GM19025 (cell line): ENCODE measurements at regions not wholly inside any gene's neighbourhood (a gene's known extent, or its start where the extent isn't known, plus 50 kb on each side); places are given as distances from the start of the nearest gene placed in this dataset.
"Not testable (repeated sequence)": the region's sequence is repeated elsewhere in the genome, so short reads cannot be mapped to it uniquely, and the experiment has no call there.

Source experiments
- ATAC-seq: cut with Tn5 transposase; IDR thresholded peaks from one replicate; pipeline ENCODE4 v1.9.1; 2021; ENCODE audit warnings: mild to moderate bottlenecking, low read depth, moderate library complexity; ENCODE audit not compliant: unreplicated experiment

DNA sequence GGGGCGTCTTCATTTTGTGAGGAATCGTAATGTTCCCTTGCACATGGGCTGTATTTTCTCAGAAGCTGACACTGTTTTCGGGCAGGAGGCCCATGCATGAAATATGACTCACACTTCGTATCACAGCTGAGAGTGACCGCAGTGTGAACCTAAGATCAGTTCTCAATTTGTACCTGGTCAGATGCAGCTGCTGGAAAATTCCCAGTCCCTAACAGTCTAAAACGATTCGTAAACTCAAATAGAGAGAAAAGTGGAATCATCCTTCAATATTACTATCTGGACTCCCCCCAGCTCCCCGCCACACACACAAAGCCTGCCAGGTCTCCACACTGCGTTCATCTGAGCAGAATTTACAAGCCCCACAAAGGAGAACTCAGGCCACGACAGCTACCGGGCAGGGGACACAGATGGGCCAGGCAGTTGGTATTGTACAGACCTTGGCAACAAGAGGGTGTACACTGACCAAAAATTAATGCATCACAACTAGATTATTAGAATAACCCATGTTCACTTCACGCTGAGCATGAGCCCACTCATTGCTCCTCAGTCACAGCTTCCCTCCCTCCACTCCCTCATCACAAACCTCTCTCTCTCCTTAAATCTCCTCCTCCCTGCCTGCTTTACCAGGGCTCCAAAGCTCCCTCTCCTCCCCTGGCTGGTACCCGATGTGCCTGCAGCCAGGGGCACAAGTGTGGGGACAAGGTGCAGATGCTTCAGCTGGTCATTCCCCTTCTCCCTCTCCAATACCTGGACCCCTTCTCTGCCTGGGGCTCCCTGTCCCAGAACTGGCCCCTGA lies 488.4 kb downstream of the PREX1 start:
- ATAC-seq, result no peak

DNA sequence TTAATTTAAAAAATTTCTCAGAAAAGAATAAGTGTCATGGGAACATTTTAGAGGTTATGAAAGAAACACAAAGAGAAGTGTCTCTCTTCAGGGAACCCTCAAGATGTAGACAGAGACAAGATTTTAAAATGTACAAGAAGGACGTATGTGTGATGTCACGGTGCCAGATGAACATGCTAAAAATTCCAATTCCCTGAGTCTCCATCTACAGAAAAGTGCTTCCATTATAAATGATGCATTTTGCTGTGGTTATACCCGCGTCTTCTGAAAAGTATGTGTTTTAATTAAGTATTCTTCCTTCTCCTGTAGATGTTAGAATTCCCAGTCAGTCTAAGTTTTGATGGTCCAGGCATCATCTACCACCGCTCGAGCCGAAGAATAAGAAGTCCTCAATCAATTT lies 489.1 kb downstream of the PREX1 start:
- ATAC-seq, result no peak

DNA sequence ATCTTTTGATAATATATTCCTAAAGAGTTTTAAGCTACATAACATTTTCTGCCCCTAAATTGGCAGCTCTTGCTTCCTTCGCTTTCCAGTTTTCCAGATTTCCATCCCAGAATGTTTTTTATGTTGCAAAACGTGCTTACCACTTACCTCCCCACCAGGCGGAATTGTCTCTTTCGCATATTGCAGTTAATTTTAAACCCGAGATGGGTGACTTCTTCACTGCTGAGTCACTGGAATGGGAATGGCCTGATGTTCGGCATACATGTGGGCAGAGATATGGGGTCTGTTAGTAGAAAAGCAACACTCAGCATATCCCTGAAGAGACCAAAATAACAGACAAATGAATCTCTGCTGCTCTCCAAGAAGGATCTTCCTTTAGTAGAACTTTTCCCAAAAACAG lies 491.2 kb downstream of the PREX1 start:
- no peak for ATAC-seq

DNA sequence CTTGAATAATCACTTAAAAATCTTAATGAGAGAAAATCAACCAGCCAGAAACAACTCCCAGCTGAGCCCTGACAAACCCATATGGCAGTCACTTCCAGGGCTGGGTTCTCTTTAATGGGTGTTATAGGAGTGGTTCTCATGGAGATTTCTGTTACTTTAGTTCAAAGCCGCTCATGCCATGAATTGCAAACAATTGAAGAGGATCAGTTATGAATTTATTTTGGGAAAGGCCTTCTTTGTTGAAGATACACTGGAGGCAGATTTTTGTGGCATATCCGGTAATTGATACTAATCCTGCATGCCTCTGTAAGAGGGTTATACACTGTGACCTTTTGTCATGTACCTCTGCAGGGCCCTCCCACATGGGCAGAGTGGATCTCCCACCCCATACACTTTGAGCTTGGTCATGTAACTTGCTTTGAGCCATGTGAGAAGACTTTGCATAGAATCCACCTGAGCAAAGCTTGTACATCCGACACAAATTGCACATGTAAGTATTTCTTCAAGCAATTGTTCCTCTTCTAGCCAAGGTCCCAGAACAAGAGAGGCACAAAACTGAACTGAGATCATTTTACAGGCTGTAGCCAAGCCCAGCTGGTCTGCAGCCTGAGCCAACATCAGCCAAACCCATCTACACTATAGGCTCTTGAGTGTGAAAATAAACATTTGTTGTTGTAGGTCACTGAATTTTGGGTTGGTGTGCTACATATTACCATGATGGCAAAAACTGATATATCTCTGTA lies 492.3 kb downstream of the PREX1 start:
- ATAC-seq, result no peak

DNA sequence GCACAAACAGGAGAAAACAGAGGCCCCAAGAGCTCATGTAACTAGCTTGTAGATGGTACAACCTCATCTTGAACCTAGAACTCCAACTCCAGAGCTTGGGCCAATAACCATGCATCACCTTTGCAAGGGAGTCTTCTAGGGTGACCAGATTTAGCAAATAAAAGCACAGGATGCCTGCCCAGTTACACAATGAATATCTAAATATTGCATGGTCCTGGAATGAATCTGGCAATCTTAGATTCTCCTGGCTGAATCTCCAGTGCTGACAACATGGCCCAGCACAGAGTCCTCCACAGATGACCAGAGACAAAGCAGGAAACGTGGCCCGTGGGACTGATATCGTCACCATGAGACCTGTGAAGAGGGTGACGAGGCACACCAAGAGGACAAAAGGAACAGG lies 494.1 kb downstream of the PREX1 start:
- ATAC-seq, result no peak

DNA sequence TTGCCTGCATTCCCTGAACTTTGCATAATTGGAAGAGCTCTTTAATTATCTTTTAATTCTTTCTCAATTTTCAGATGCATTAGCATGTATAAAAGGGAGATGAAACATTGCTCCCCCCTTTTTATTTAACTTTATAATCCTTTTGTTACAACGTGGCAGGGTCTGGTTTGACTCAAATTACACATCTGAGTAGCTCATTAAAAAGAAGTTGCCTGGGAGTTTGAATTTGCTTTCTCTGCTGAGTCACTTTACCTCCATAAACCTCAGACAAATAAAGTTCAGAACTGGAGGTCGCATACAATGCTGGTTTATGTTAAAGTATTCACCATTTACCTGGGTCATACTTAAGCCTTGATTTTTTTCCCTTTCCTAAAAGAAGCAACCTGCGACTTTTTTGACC lies 495.2 kb downstream of the PREX1 start:
- no peak for ATAC-seq

DNA sequence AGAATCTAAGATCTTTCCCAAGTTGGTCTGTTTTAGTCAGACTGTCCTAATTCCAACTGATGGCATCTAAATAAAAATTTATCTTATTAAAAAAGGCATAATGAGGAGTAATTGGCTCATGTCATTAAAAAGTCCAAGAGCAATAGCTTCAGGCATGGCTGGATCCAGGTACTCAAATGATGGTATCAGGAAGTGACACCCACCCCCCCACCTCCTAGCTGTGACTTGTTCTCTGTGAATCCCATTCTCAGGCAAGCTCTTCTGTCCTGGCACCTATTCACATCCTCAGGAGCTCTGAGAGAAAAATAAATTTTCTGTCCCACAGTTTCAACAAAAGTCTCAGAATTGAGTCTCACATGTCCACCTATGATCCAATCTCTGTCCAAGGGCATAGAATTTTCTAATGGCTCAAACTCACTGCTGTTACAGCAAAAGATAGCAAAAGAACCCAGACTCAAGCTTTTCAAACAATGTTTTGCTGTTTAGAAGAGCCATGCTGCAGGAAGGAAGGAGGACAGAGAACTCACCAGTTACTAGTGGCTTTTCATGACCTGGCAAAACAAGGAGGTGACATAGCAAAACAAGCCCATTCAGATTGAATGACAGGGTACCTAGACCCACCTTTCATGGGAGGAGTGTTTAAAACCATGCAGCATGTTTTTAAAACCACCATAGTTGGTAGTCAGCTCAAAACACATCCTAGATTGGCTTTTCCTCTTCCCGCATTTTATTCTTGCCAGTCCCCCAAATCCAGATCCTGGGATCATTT lies 496.1 kb downstream of the PREX1 start:
- no peak for ATAC-seq

DNA sequence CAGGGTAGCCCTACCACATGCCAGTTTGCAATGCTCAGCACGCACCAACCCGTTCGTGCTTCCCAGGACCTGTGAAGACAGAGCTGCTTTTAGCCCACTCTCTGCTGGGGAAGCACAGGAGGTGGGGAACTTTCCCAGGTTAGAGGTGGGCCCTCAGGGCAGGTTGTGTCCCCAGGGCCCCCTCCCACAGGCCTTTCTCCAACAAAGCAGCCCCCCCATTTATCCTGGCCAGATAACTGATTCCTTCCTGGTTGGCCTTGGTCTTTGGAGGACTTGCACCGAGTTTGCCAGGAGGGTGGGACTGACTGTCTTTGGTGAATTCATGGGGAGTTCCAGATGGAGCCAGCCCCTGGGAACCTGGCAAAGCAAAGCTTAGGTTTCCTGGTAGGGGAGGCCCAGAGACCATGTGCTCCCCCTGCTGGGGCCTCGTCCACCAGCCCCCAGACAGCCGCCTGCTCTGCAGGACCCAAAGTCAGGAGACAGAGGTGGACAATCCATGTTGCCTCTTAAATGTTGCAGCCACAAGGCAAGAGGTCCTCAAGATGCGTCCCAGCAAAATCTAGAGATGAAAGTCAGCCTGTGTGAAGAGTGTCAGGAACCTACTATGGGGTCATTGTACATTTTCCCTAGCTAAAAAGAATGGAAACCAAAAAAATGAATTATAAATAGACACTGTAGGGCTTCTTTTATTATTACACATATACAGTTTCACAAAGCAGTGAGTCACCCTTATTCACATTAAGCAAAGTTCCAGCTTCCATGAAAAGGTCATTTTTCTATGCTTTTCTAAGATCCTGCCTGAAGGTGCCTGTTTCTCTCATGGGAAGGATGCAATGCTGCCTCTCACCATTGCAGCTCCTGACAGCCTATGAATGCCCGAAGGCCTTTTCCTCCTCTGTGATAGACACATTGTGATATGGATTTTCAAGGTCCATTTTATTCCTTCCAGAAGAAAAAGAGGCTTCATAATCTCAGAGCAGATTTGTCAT lies 497.8 kb downstream of the PREX1 start:
- ATAC-seq, result no peak

DNA sequence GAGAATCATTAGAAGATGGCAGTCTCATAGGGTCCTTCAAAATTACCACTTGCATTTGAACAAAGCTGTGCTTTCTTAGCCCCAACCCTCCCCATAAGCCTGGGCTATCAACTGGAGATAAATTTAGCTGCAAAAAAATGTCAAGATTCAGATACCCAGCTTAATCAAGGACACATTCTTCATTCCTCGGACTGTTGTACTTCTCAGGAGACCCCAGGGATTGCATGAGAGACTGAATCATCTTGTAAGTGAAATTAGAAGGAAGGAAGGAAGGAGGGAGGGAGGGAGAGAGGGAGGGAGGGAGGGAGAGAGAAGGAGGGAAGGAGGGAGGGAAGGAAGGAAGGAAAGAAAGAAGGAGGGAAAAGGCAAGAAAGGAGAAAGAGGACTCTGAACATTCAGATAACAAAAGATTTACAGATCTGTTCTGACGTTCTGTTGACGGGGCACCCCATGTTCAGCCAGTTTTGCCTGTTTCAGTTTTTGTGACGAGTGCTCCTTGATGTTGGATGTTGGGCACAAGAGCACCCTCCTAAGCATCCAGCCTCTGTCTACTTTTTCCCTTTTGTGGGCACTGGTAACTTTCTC lies 498.7 kb downstream of the PREX1 start:
- ATAC-seq, result no peak

DNA sequence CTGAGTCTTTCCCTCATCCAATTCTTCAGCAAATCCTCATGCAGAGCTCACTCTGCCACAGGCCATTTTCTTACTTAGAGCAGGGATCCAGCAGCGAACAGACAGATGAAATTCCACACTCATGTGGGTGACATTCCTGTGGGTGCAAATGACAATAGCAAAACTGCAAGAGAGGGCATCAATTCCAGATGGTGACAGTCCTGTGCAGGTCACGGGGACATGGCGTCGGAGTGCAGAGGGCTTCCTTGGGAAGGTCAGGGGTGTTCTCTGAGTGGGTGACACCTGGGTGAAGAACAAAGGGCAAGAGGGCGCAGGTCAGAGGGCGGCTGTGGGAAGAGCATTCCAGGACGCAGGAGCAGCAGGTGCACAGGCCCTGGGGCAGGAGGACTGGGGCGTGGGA lies 500.0 kb downstream of the PREX1 start:
- not testable (repeated sequence) for ATAC-seq

DNA sequence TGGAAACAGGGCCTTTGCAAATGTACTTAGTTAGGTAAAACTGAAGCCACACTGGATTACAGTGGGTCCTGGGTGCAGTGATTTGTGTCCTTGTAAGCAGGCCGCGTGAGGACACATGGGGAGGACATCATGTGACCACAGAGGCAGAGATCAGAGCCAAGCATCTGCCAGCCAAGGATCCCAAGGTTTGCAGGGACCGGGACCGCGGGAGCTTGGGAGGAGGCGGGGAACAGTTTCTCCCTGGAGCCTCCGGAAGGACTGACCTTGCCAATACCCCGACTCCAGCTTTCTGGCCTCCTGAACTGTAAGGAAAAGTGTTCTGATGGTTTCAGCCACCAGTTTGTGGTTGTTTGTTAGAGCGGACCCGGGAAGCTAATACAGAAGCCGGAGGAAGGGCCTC lies 500.9 kb downstream of the PREX1 start:
- ATAC-seq, result no peak

DNA sequence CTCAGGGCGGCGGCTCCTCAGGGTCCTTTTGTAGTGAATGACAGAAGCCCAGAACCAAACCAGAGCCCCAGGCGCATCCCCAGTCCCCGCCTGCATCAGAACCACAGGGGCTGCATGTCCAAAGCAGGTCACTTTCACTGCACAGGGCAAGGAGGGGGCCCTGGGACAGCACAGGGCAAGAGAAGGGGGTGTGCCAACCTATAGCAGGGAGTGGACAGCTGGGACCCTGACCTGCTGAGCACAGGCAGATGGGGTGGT lies 501.4 kb downstream of the PREX1 start:
- ATAC-seq, result no peak

DNA sequence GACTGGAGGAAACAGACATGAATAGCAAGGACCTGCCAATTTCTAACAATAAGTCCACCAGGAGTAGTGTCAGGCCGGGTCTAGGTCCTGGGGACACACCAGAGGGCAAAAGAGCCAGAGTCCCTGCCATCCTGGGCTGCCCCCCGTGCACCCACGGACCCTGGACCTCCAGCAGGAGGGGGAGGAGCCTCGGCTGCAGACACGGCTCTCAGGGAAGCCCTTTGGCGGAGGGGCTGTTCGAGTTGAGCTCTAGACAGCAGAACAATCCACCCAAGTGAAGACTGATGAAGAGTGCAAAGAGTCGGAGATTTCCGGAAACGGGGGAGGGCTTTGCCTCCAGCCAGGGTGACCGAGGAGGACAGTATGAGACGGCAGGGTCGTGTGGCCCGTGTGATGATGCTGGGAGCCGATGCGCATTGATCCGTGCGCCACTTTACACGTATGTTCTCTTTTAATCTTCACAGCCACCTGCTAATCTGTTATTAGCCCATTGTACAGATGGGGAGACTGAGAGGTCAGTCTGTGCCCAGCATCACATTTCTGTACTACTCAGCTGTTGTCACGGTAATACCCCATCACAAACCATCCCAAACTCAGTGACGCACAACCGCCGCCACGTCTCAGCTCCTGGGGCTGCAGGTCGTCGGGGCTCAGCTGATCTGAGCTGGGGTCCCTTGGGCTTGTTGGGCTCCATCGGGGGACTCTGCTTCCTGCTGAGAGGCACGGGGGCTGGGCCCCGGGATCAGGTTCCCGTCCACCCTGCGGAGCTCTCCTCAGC lies 502.0 kb downstream of the PREX1 start:
- ATAC-seq, result no peak

DNA sequence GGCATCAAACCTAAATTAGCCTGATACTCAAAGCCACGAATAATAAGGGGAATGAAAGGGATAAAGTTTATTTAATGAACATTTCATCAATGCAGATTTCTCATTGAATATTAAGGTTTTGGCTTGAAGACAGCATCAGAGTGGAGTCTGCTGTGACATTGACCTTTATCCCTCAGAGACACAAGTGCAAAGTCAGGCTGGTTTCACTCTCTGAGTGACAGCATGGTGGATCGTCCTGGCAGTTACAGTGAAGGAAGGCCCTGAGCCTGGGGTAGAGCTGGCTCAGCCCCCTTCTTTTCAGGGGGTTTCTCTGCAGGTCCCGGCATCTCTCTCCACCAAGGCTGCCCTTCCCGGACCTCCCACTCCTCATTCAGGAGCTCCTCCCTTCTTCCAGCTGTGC lies 503.1 kb downstream of the PREX1 start:
- ATAC-seq, result no peak

DNA sequence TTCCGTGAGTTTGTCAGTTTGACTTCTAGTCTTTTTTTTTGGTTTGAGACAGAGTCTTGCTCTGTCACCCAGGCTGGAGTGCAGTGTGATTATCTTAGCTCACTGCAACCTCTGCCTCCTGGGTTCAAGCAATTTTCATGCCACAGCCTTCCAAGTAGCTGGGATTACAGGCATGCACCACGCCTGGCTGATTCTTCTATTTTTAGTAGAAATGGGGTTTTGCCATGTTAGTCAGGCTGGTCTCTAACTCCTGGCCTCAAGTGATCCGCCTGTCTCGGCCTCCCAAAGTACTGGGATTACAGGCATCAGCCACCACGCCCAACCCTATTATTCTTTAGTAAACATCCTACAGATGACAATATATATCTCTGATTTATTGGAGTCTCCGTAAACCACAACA lies 506.5 kb downstream of the PREX1 start:
- ATAC-seq, result no peak

DNA sequence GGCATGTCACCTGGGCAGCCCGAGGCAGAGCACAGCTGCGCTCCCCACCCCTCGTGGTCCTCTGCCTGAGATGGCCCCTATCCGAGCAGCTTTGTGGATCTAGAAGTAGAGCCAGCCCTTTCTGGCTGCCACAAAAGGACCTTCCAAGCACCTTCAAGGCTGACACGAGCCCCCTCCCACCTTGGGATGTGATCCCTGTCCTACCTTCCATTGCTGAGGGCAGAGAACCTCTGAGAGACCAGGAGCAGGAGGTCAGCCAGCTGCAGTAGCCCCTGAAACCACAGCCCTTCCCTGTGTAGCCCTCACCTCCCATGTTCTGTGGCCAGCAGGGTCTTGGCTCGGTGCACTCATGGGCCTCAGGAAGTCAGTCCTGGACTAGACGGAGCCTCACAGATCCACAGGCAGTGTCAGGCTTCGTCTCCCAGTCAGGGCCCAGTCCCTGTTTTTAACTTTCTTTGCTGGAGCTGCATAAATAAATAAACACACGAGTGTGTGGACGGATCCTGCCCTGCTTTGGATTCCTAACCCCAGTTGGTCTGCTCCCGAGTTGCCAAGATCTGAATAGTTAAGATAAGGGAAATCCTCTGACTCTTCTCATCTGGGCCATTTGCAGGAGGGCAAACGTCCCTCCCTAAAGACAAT lies 507.7 kb downstream of the PREX1 start:
- ATAC-seq, result no peak

DNA sequence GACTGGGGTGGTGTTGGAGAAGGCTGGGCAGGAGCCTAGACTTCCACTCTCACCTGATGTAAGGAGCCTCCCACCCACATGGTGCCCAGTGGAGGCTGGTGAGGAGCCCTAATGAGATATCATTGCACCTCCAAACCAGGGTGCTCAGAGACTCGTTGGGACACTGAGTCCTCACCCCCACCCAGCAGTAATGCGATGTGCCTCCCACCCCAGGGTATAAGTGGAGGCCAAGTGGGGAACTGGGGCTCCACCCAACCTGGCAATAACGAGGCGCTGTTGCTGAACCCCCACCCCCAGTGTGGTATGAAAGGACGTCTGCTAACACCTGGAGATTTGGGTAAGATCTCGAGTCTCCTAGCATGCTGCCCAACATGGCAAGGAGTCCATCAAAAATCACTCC lies 510.2 kb downstream of the PREX1 start:
- ATAC-seq, result no peak

DNA sequence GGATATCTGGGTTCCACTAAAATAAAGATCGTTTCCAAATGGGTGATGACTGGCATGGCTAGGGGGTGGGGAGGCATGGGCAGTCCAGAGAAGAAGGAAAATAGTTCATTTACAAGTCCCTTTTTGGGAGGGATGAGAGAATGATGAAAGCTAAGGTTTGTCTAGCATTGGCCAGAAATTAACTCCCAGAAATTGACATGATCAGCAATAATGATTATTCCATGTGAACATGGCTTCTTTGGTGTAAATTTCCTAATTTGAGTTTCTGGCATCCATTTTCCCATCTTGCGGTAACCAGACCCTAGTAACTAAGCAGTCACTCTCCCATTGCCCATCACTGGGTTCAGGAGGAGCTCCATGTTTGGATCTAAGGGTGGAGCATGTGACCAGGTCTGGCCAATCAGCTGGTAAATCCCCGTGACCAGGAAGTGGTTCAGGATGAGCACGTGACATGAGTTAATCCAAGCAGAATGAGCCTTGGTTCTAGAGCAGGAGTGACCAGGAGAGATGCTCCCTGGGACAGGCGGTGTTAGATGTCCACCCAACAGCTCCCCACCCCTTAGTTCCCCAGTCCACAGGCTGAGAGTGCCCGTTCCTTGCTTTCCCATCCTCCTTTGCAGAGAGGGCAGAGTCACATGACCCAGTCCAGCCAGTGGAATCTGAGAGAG lies 512.7 kb downstream of the PREX1 start:
- no peak for ATAC-seq
